Activated T-cell treated with anti-CD3 and anti-CD28 coated beads, Interleukin-2, amount 50 U/mL, for 72 hours (primary cell): ENCODE measurements at regions not wholly inside any gene's neighbourhood (a gene's known extent, or its start where the extent isn't known, plus 50 kb on each side); places are given as distances from the start of the nearest gene placed in this dataset.

Experiments
- ATAC-seq, 2 donors: fragments of 150-1000 bp; cut with Tn5 transposase; replicated peaks in 1 of 2; 2 replicates each; pipeline ENCODE4 v1.10.0; 2021; ENCODE audit warnings: moderate library complexity in 2 of 2, mild to moderate bottlenecking in 1 of 2
- DNase-seq, 2 donors: peaks; one replicate each; pipeline ENCODE4 v3.0.0; 2021 to 2022; ENCODE audit warnings: mixed read lengths in 1 of 2
- H3K27ac Mint-ChIP-seq: one replicate; pipeline ENCODE4 v1.8.0; 2022; ENCODE audit warnings: mild to moderate bottlenecking, moderate library complexity, mixed read lengths
- H3K27me3 Mint-ChIP-seq: one replicate; pipeline ENCODE4 v1.8.0; 2022; ENCODE audit warnings: low read depth, mixed read lengths
- H3K36me3 Mint-ChIP-seq, 2 donors: one replicate each; pipeline ENCODE4 v1.8.0; 2022; ENCODE audit warnings: mixed read lengths in 2 of 2, mild to moderate bottlenecking in 1 of 2; ENCODE audit not compliant: insufficient read depth in 2 of 2
- H3K4me1 Mint-ChIP-seq: one replicate; pipeline ENCODE4 v1.8.0; 2022; ENCODE audit warnings: low read depth, mixed read lengths
- H3K4me3 Mint-ChIP-seq, 2 donors: one replicate each; pipeline ENCODE4 v1.8.0; 2022; ENCODE audit warnings: mild to moderate bottlenecking in 2 of 2, mixed read lengths in 2 of 2, moderate library complexity in 2 of 2
- H3K9me3 Mint-ChIP-seq, 2 donors: one replicate each; pipeline ENCODE4 v1.8.0; 2022; ENCODE audit warnings: mixed read lengths in 2 of 2

GRCh38 chr10:23693925-23694324 is 255.1 kb downstream of the OTUD1 start:
- peaks cover 65% of the 10 kb centered on the region for H3K27me3 Mint-ChIP-seq
- DNase-seq = no peak

GRCh38 chr10:23694446-23694920 is 255.6 kb downstream of the OTUD1 start:
- H3K27me3 Mint-ChIP-seq = peaks cover 65% of the 10 kb centered on the region
- DNase-seq (no peak), ATAC-seq (peak in 1 of 2 donors; percentile 23)
- peaks cover 26% of the 10 kb centered on the region for H3K4me1 Mint-ChIP-seq
- H3K27ac Mint-ChIP-seq = no peak overlapping the region
- H3K9me3 Mint-ChIP-seq = no peaks in the 10 kb centered on the region
- peak overlapping the region; percentile 67 to 78 for H3K4me3 Mint-ChIP-seq
- no peaks in the 10 kb centered on the region for H3K36me3 Mint-ChIP-seq

More at GRCh38 chr10:23693925-23694324, 255.1 kb downstream of the OTUD1 start:
- Mint-ChIP-seq H3K4me3 (peak overlapping the region; percentile 67 to 78), H3K4me1 (peaks cover 26% of the 10 kb centered on the region), H3K36me3 (no peaks in the 10 kb centered on the region), H3K27ac (no peak overlapping the region), H3K9me3 (no peaks in the 10 kb centered on the region)
- no peak for ATAC-seq

- Mint-ChIP-seq H3K4me3 (peak overlapping the region; percentile 67 to 78), H3K27me3 (peaks cover 62% of the 10 kb centered on the region), H3K36me3 (no peaks in the 10 kb centered on the region), H3K27ac (no peak overlapping the region), H3K4me1 (peaks cover 26% of the 10 kb centered on the region), H3K9me3 (no peaks in the 10 kb centered on the region)
- DNase-seq (peak in 1 of 2 donors; percentile 18), ATAC-seq (peak; percentile 35 to 70)
Measured at GRCh38 chr10:23694921-23695824, 256.3 kb downstream of the OTUD1 start.

- ATAC-seq = no peak
- Mint-ChIP-seq H3K27ac (no peak overlapping the region), H3K27me3 (peaks cover 58% of the 10 kb centered on the region), H3K9me3 (no peaks in the 10 kb centered on the region), H3K4me3 (peak overlapping the region; percentile 67 to 78), H3K36me3 (no peaks in the 10 kb centered on the region), H3K4me1 (peaks cover 26% of the 10 kb centered on the region)
- DNase-seq = no peak
Measured at GRCh38 chr10:23695825-23696420, 257.0 kb downstream of the OTUD1 start.

GRCh38 chr10:23696476-23696875 is 257.6 kb downstream of the OTUD1 start:
- Mint-ChIP-seq H3K4me3 (no peak overlapping the region), H3K27me3 (peaks cover 58% of the 10 kb centered on the region), H3K27ac (no peak overlapping the region), H3K9me3 (no peaks in the 10 kb centered on the region), H3K4me1 (peaks cover 26% of the 10 kb centered on the region), H3K36me3 (no peaks in the 10 kb centered on the region)
- no peak for ATAC-seq
- DNase-seq = no peak

GRCh38 chr10:23702977-23703414 is 264.1 kb downstream of the OTUD1 start:
- no peaks in the 10 kb centered on the region for H3K36me3 Mint-ChIP-seq
- peak; percentile 87 to 89 for ATAC-seq
- H3K27ac Mint-ChIP-seq = no peak overlapping the region
- H3K4me3 Mint-ChIP-seq = peak overlapping the region; percentile 8 to 52
- H3K27me3 Mint-ChIP-seq = peaks cover 21% of the 10 kb centered on the region
- H3K4me1 Mint-ChIP-seq = peaks cover 6% of the 10 kb centered on the region
- peak; percentile 55 to 64 for DNase-seq
- no peaks in the 10 kb centered on the region for H3K9me3 Mint-ChIP-seq

GRCh38 chr10:23715363-23715762 is 276.5 kb downstream of the OTUD1 start:
- peaks cover 0 to 4% of the 10 kb centered on the region in 2 donors for H3K9me3 Mint-ChIP-seq
- DNase-seq = no peak
- peaks cover 7% of the 10 kb centered on the region for H3K4me1 Mint-ChIP-seq
- peaks cover 45% of the 10 kb centered on the region for H3K27me3 Mint-ChIP-seq
- H3K27ac Mint-ChIP-seq = no peak overlapping the region
- peak in 1 of 2 donors; percentile 47 for ATAC-seq
- no peak overlapping the region for H3K4me3 Mint-ChIP-seq
- no peaks in the 10 kb centered on the region for H3K36me3 Mint-ChIP-seq

GRCh38 chr10:23717913-23718312 is 279.0 kb downstream of the OTUD1 start:
- no peak overlapping the region for H3K4me3 Mint-ChIP-seq
- H3K27me3 Mint-ChIP-seq = peaks cover 37% of the 10 kb centered on the region
- H3K27ac Mint-ChIP-seq = no peak overlapping the region
- ATAC-seq = no peak
- peaks cover 0 to 4% of the 10 kb centered on the region in 2 donors for H3K9me3 Mint-ChIP-seq
- DNase-seq = no peak
- H3K4me1 Mint-ChIP-seq = peaks cover 7% of the 10 kb centered on the region
- H3K36me3 Mint-ChIP-seq = no peaks in the 10 kb centered on the region

- Mint-ChIP-seq H3K27me3 (peaks cover 36% of the 10 kb centered on the region), H3K9me3 (peaks cover 0 to 4% of the 10 kb centered on the region in 2 donors), H3K27ac (no peak overlapping the region), H3K4me3 (no peak overlapping the region), H3K4me1 (peaks cover 18% of the 10 kb centered on the region), H3K36me3 (no peaks in the 10 kb centered on the region)
- DNase-seq (no peak), ATAC-seq (no peak)
Measured at GRCh38 chr10:23718946-23719345, 280.1 kb downstream of the OTUD1 start.

GRCh38 chr10:23723796-23724195 is 284.9 kb downstream of the OTUD1 start:
- DNase-seq (no peak), ATAC-seq (no peak)

GRCh38 chr10:23725548-23725947 is 286.7 kb downstream of the OTUD1 start:
- Mint-ChIP-seq H3K27me3 (peaks cover 5% of the 10 kb centered on the region), H3K4me1 (peaks cover 13% of the 10 kb centered on the region), H3K36me3 (no peaks in the 10 kb centered on the region), H3K27ac (no peak overlapping the region), H3K9me3 (peaks cover 0 to 3% of the 10 kb centered on the region in 2 donors), H3K4me3 (no peak overlapping the region)
- DNase-seq = no peak
- no peak for ATAC-seq

More at GRCh38 chr10:23723796-23724195, 284.9 kb downstream of the OTUD1 start:
- no peak overlapping the region for H3K4me3 Mint-ChIP-seq
- H3K27ac Mint-ChIP-seq = no peak overlapping the region
- H3K4me1 Mint-ChIP-seq = peaks cover 13% of the 10 kb centered on the region
- H3K27me3 Mint-ChIP-seq = peaks cover 5% of the 10 kb centered on the region
- H3K36me3 Mint-ChIP-seq = no peaks in the 10 kb centered on the region
- peaks cover 0 to 3% of the 10 kb centered on the region in 2 donors for H3K9me3 Mint-ChIP-seq

GRCh38 chr10:23742368-23742767 is 303.5 kb downstream of the OTUD1 start:
- peak in 1 of 2 donors; percentile 48 for ATAC-seq
- peaks cover 9% of the 10 kb centered on the region for H3K4me1 Mint-ChIP-seq
- H3K4me3 Mint-ChIP-seq = no peak overlapping the region
- H3K36me3 Mint-ChIP-seq = no peaks in the 10 kb centered on the region
- peaks cover 2 to 4% of the 10 kb centered on the region in 2 donors for H3K9me3 Mint-ChIP-seq
- peaks cover 30% of the 10 kb centered on the region for H3K27me3 Mint-ChIP-seq
- no peak overlapping the region for H3K27ac Mint-ChIP-seq
- DNase-seq = peak in 1 of 2 donors; percentile 3

GRCh38 chr10:23742807-23743206 is 303.9 kb downstream of the OTUD1 start:
- Mint-ChIP-seq H3K27ac (no peak overlapping the region), H3K9me3 (peaks cover 2 to 4% of the 10 kb centered on the region in 2 donors), H3K36me3 (no peaks in the 10 kb centered on the region), H3K4me3 (no peak overlapping the region), H3K4me1 (peaks cover 9% of the 10 kb centered on the region), H3K27me3 (peaks cover 30% of the 10 kb centered on the region)
- no peak for ATAC-seq
- DNase-seq = no peak
